OCI-LY1 (cell line): ENCODE measurements at regions not wholly inside any gene's neighbourhood (a gene's known extent, or its start where the extent isn't known, plus 50 kb on each side); places are given as distances from the start of the nearest gene placed in this dataset.

Source experiments
- H2AFZ ChIP-seq: fragments of 200-600 bp; sonication (generic), shearing (Covaris generic); 2 replicates; pipeline ENCODE4 v1.6.0; 2014; ENCODE audit warnings: antibody characterized with exemption, mild to moderate bottlenecking, low read length
- H3F3A ChIP-seq: fragments of 200-600 bp; sonication (generic), shearing (Covaris generic); 2 replicates; pipeline ENCODE4 v1.6.0; 2014; ENCODE audit warnings: mild to moderate bottlenecking, antibody characterized with exemption, low read length, moderate library complexity; ENCODE audit not compliant: insufficient read depth
- H3K27ac ChIP-seq: fragments of 200-600 bp; sonication (generic); 2 replicates; pipeline ENCODE4 v1.5.1; 2014; ENCODE audit warnings: low read length, mixed run types, mild to moderate bottlenecking, low read depth; ENCODE audit not compliant: poor library complexity, severe bottlenecking
- H3K27me3 ChIP-seq: fragments of 200-600 bp; sonication (generic); 2 replicates; pipeline ENCODE4 v1.6.0; 2014; ENCODE audit warnings: antibody characterized with exemption, mild to moderate bottlenecking, low read length, moderate library complexity; ENCODE audit not compliant: insufficient read depth
- H3K36me3 ChIP-seq: fragments of 200-600 bp; sonication (generic); 2 replicates; pipeline ENCODE4 v1.6.1; 2014; ENCODE audit warnings: mild to moderate bottlenecking, antibody characterized with exemption, low read length, moderate library complexity, mixed read lengths; ENCODE audit not compliant: insufficient read depth
- H3K4me1 ChIP-seq: fragments of 200-600 bp; sonication (generic); 2 replicates; pipeline ENCODE4 v1.5.1; 2014; ENCODE audit warnings: mild to moderate bottlenecking, low read length, moderate library complexity; ENCODE audit not compliant: insufficient read depth, severe bottlenecking
- H3K4me2 ChIP-seq: fragments of 200-600 bp; sonication (generic), shearing (Covaris generic); 2 replicates; pipeline ENCODE4 v1.6.1; 2014; ENCODE audit warnings: low read length
- H3K4me3 ChIP-seq: fragments of 200-600 bp; sonication (generic); 2 replicates; pipeline ENCODE4 v1.5.1; 2014; ENCODE audit warnings: low read length, low read depth, mild to moderate bottlenecking, mixed read lengths; ENCODE audit not compliant: poor library complexity, severe bottlenecking
- H3K79me2 ChIP-seq: fragments of 200-600 bp; shearing (Covaris generic); 2 replicates; pipeline ENCODE4 v1.6.1; 2016; ENCODE audit warnings: mixed run types, low read length, mixed read lengths; ENCODE audit not compliant: insufficient read depth
- H3K9ac ChIP-seq: fragments of 200-600 bp; sonication (generic), shearing (Covaris generic); 2 replicates; pipeline ENCODE4 v1.6.1; 2014; ENCODE audit warnings: mild to moderate bottlenecking, low read length, mixed read lengths
- H3K9me2 ChIP-seq: fragments of 200-600 bp; sonication (generic), shearing (Covaris generic); 2 replicates; pipeline ENCODE4 v1.6.1; 2014; ENCODE audit warnings: low read depth, mild to moderate bottlenecking, low read length, mixed read lengths
- H3K9me3 ChIP-seq: fragments of 200-600 bp; shearing (Covaris generic); 2 replicates; pipeline ENCODE4 v1.6.1; 2014; ENCODE audit warnings: low read length, mixed read lengths
- H4K20me1 ChIP-seq: fragments of 200-600 bp; sonication (generic), shearing (Covaris generic); 2 replicates; pipeline ENCODE4 v1.6.0; 2016; ENCODE audit warnings: mild to moderate bottlenecking, low read length; ENCODE audit not compliant: insufficient read depth
- EZH2 ChIP-seq: fragments of 200-600 bp; sonication (generic), shearing (Covaris generic); IDR thresholded peaks from 2 replicates; pipeline ENCODE4 v1.8.0; 2017; ENCODE audit warnings: borderline replicate concordance, mixed run types, mild to moderate bottlenecking, antibody characterized with exemption, low read length, moderate library complexity, mixed read lengths
- TF ChIP-seq, protein P1 (sequence below): fragments of 200-600 bp; sonication (generic), shearing (Covaris generic); IDR thresholded peaks from 2 replicates; pipeline ENCODE4 v1.5.1; 2017; ENCODE audit warnings: mild to moderate bottlenecking, antibody characterized with exemption, low read length, moderate library complexity, mixed read lengths

DNA sequence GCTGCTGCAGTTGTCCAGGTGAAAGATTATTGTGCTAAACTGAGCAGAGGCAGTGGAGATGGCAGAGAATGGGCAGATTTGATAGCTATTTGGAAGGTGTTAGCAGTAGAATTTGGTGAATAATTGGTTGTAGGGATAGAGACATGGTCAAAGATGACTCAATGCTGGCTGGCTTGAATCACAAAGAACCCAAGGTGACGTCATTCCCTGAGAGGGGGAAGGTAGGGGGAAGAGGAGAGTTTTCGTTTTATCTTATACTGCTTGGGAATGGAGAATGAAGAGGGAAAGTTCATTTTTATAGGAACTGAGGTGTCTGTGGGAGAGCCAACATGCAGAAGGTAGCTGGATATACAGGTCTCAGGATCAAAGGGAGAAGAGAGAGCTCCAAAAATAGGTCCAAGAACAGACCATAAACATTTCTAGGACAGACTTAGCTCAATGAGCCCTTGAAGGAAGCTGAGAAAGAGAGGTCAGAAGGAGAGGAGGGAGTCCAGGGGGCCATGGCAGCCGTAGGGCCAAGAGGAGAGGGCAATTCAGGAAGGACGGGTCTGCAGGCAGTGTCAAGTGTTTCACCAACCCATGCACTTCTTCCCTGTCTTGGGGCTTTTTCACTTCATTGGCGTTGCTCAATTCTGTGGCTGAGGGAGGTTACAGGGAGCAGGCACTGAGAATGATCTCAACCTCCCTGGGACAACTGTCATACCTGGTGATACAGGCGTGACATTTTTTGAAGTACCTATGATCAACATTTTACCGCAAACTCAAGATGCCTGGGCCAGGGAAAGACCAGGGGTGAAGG is 281.3 kb downstream of the TDRD15 start:
- Histone ChIP-seq H3K9ac (no peak overlapping the region), H3K9me3 (no peaks in the 10 kb centered on the region), H3K4me2 (no peak overlapping the region), H3K79me2 (no peaks in the 10 kb centered on the region), H3K9me2 (no peaks in the 10 kb centered on the region), H3K27ac (no peak overlapping the region), H3K36me3 (no peaks in the 10 kb centered on the region), H3F3A (no peaks in the 10 kb centered on the region), H3K4me1 (no peaks in the 10 kb centered on the region), H3K27me3 (no peaks in the 10 kb centered on the region), H2AFZ (no peak overlapping the region), H4K20me1 (no peaks in the 10 kb centered on the region), H3K4me3 (no peak overlapping the region)
- TF ChIP-seq, protein P1, sequence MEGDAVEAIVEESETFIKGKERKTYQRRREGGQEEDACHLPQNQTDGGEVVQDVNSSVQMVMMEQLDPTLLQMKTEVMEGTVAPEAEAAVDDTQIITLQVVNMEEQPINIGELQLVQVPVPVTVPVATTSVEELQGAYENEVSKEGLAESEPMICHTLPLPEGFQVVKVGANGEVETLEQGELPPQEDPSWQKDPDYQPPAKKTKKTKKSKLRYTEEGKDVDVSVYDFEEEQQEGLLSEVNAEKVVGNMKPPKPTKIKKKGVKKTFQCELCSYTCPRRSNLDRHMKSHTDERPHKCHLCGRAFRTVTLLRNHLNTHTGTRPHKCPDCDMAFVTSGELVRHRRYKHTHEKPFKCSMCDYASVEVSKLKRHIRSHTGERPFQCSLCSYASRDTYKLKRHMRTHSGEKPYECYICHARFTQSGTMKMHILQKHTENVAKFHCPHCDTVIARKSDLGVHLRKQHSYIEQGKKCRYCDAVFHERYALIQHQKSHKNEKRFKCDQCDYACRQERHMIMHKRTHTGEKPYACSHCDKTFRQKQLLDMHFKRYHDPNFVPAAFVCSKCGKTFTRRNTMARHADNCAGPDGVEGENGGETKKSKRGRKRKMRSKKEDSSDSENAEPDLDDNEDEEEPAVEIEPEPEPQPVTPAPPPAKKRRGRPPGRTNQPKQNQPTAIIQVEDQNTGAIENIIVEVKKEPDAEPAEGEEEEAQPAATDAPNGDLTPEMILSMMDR = no peak
- no peak for TF ChIP-seq EZH2

DNA sequence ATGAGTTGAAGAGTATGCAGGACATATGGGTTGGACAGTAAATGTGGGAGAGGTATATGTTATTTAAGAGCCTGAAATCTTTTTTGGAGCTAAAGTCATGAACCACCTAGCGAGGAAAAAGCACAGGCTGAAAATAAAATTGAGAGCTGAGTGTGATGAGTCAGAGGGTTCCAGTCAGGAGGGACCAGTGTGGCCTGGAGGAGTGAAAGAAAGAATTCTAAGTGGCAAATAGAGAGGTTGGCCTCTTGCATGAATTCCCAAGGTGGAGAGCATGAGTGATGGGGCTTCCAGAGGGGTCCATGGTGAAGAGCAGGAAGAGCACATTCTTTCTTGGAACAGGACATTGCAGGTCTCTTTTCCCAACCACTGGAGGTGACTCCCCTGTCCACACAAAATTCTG is 282.6 kb downstream of the TDRD15 start:
- H3F3A ChIP-seq = no peaks in the 10 kb centered on the region
- H3K27ac ChIP-seq = no peak overlapping the region
- H4K20me1 ChIP-seq = no peaks in the 10 kb centered on the region
- no peaks in the 10 kb centered on the region for H3K27me3 ChIP-seq
- H3K9me2 ChIP-seq = no peaks in the 10 kb centered on the region
- no peak for TF ChIP-seq EZH2
- TF ChIP-seq, protein P1 = no peak
- no peaks in the 10 kb centered on the region for H3K36me3 ChIP-seq
- no peak overlapping the region for H3K4me3 ChIP-seq
- H3K79me2 ChIP-seq = no peaks in the 10 kb centered on the region
- H3K4me2 ChIP-seq = no peak overlapping the region
- H2AFZ ChIP-seq = no peak overlapping the region
- no peak overlapping the region for H3K9ac ChIP-seq
- H3K4me1 ChIP-seq = no peaks in the 10 kb centered on the region
- no peaks in the 10 kb centered on the region for H3K9me3 ChIP-seq

DNA sequence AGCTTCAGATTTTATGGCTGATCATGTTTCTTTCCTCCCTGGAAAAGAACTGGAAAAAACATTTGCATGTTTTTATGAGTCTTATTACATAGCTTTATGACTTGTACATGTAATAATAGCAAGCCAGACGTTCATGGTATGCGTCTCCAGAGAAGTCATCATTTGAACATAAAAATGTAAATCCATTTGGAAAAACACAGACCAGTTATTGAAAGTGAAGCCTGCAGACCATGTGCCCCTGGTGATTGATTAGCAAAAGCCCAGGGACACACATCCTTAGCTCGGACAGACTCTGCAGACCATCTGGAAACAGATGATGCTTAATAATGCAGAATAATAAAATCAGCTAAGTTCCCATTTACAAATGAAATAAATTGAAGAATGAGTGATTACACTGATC is 283.1 kb downstream of the TDRD15 start:
- H3K36me3 ChIP-seq = no peaks in the 10 kb centered on the region
- no peaks in the 10 kb centered on the region for H4K20me1 ChIP-seq
- no peaks in the 10 kb centered on the region for H3K4me1 ChIP-seq
- no peaks in the 10 kb centered on the region for H3K79me2 ChIP-seq
- H3K9me2 ChIP-seq = no peaks in the 10 kb centered on the region
- no peak for TF ChIP-seq EZH2
- TF ChIP-seq, protein P1 = no peak
- H3K27ac ChIP-seq = no peak overlapping the region
- no peak overlapping the region for H3K4me3 ChIP-seq
- H3K4me2 ChIP-seq = no peak overlapping the region
- H3K9me3 ChIP-seq = no peaks in the 10 kb centered on the region
- H3K9ac ChIP-seq = no peak overlapping the region
- no peaks in the 10 kb centered on the region for H3F3A ChIP-seq
- H3K27me3 ChIP-seq = no peaks in the 10 kb centered on the region
- H2AFZ ChIP-seq = no peak overlapping the region
